GM06990 (cell line): ENCODE measurements at regions not wholly inside any gene's neighbourhood (a gene's known extent, or its start where the extent isn't known, plus 50 kb on each side); places are given as distances from the start of the nearest gene placed in this dataset.
"Not testable (repeated sequence)": the region's sequence is repeated elsewhere in the genome, so short reads cannot be mapped to it uniquely, and the experiment has no call there.

ENCODE experiments used
- DNase-seq: peaks from one replicate; pipeline ENCODE4 v3.0.0-alpha.2; 2011; ENCODE audit not compliant: insufficient read length; ENCODE audit errors: extremely low read depth
- H3K27me3 ChIP-seq: replicated peaks from 2 replicates; pipeline ENCODE4 v1.6.0; 2011; ENCODE audit warnings: low read length; ENCODE audit not compliant: control insufficient read depth, insufficient read depth
- H3K36me3 ChIP-seq: 2 replicates; pipeline ENCODE4 v1.5.1; 2011; ENCODE audit warnings: low read length; ENCODE audit not compliant: control insufficient read depth, insufficient read depth
- H3K4me3 ChIP-seq: replicated peaks from 2 replicates; pipeline ENCODE4 v1.5.1; 2011; ENCODE audit warnings: low read depth, mild to moderate bottlenecking, control low read depth, low read length
- CTCF ChIP-seq: IDR thresholded peaks from 2 replicates; pipeline ENCODE4 v1.5.1; 2011; ENCODE audit warnings: low read length, control low read depth, mild to moderate bottlenecking, inconsistent platforms; ENCODE audit not compliant: insufficient read depth, poor library complexity, severe bottlenecking

- H3K4me3 ChIP-seq: no peak overlapping the region
- no peak for DNase-seq
- no peaks in the 10 kb centered on the region for H3K27me3 ChIP-seq
- no peak for TF ChIP-seq CTCF
- H3K36me3 ChIP-seq: no peaks in the 10 kb centered on the region
Observed at GRCh38 chr7:157475601-157476000, 138.8 kb downstream of the DNAJB6 start.

GRCh38 chr7:157476201-157476600 is 139.4 kb downstream of the DNAJB6 start:
- Histone ChIP-seq H3K4me3 (no peak overlapping the region), H3K36me3 (no peaks in the 10 kb centered on the region), H3K27me3 (no peaks in the 10 kb centered on the region)
- DNase-seq: no peak
- no peak for TF ChIP-seq CTCF

- Histone ChIP-seq H3K27me3 (no peaks in the 10 kb centered on the region), H3K4me3 (no peak overlapping the region), H3K36me3 (no peaks in the 10 kb centered on the region)
- no peak for DNase-seq
- TF ChIP-seq CTCF: no peak
Observed at GRCh38 chr7:157476654-157477549, 140.1 kb downstream of the DNAJB6 start.

- H3K36me3 ChIP-seq: no peaks in the 10 kb centered on the region
- no peak overlapping the region for H3K4me3 ChIP-seq
- DNase-seq: no peak
- no peaks in the 10 kb centered on the region for H3K27me3 ChIP-seq
- TF ChIP-seq CTCF: no peak
Observed at GRCh38 chr7:157477550-157478212, 140.9 kb downstream of the DNAJB6 start.

GRCh38 chr7:157478611-157479010 is 141.8 kb downstream of the DNAJB6 start:
- not testable (repeated sequence) for H3K4me3 ChIP-seq, H3K36me3 ChIP-seq, H3K27me3 ChIP-seq, DNase-seq

- H3K27me3 ChIP-seq: no peaks in the 10 kb centered on the region
- H3K4me3 ChIP-seq: no peak overlapping the region
- no peak for TF ChIP-seq CTCF
- no peak for DNase-seq
- no peaks in the 10 kb centered on the region for H3K36me3 ChIP-seq
Observed at GRCh38 chr7:157479326-157479725, 142.5 kb downstream of the DNAJB6 start.
